Smooth muscle cell (in vitro differentiated cells): ENCODE measurements at regions not wholly inside any gene's neighbourhood (a gene's known extent, or its start where the extent isn't known, plus 50 kb on each side); places are given as distances from the start of the nearest gene placed in this dataset.

Experiments used
- DNase-seq: peaks from one replicate; lab custom pipeline; 2025; ENCODE audit not compliant: unreplicated experiment; lab: John Stamatoyannopoulos, UW
- H2AFZ ChIP-seq: fragments of 200-600 bp; sonication (generic); 2 replicates; pipeline ENCODE4 v1.6.0; 2016; ENCODE audit warnings: antibody characterized with exemption, low read depth, mild to moderate bottlenecking
- H3F3A ChIP-seq: fragments of 200-600 bp; sonication (generic); 2 replicates; pipeline ENCODE4 v1.6.0; 2017; ENCODE audit warnings: antibody characterized with exemption, low read depth
- H3K27ac ChIP-seq: fragments of 200-600 bp; sonication (generic); 2 replicates; pipeline ENCODE4 v1.5.1; 2016; ENCODE audit warnings: low read depth, mild to moderate bottlenecking
- H3K27me3 ChIP-seq: fragments of 200-600 bp; sonication (generic); 2 replicates; pipeline ENCODE4 v1.6.1; 2016; ENCODE audit warnings: low read depth, mild to moderate bottlenecking
- H3K36me3 ChIP-seq: fragments of 200-600 bp; sonication (generic); 2 replicates; pipeline ENCODE4 v1.5.1; 2016; ENCODE audit warnings: low read depth
- H3K4me1 ChIP-seq: fragments of 200-600 bp; sonication (generic); 2 replicates; pipeline ENCODE4 v1.5.1; 2016; ENCODE audit warnings: low read depth
- H3K4me2 ChIP-seq: fragments of 200-600 bp; sonication (generic); 2 replicates; pipeline ENCODE4 v1.6.0; 2016; ENCODE audit warnings: mild to moderate bottlenecking
- H3K4me3 ChIP-seq: fragments of 200-600 bp; sonication (generic); 2 replicates; pipeline ENCODE4 v1.5.1; 2016; ENCODE audit warnings: mild to moderate bottlenecking
- H3K79me2 ChIP-seq: fragments of 200-600 bp; sonication (generic); 2 replicates; pipeline ENCODE4 v1.6.0; 2016; ENCODE audit warnings: low read depth, mild to moderate bottlenecking
- H3K9ac ChIP-seq: fragments of 200-600 bp; sonication (generic); 2 replicates; pipeline ENCODE4 v1.6.0; 2016; ENCODE audit warnings: low read depth
- H3K9me3 ChIP-seq: fragments of 200-600 bp; sonication (generic); replicated peaks from 2 replicates; pipeline ENCODE4 v1.5.1; 2016; ENCODE audit warnings: low read depth
- H4K20me1 ChIP-seq: fragments of 200-600 bp; sonication (generic); 2 replicates; pipeline ENCODE4 v1.6.0; 2016; ENCODE audit warnings: low read depth
- WGBS: methylation state at CpG from one replicate; pipeline ENCODE4 v1.1.7; 2016; ENCODE audit warnings: low lambda C conversion rate; 5-methylcytosine and 5-hydroxymethylcytosine counted together
- TF ChIP-seq, protein P1 (sequence below): fragments of 200-600 bp; sonication (generic); IDR thresholded peaks from 2 replicates; pipeline ENCODE4 v1.5.1; 2017; ENCODE audit warnings: borderline replicate concordance, mild to moderate bottlenecking, antibody characterized with exemption; ENCODE audit not compliant: insufficient read depth, poor library complexity, severe bottlenecking

DNA sequence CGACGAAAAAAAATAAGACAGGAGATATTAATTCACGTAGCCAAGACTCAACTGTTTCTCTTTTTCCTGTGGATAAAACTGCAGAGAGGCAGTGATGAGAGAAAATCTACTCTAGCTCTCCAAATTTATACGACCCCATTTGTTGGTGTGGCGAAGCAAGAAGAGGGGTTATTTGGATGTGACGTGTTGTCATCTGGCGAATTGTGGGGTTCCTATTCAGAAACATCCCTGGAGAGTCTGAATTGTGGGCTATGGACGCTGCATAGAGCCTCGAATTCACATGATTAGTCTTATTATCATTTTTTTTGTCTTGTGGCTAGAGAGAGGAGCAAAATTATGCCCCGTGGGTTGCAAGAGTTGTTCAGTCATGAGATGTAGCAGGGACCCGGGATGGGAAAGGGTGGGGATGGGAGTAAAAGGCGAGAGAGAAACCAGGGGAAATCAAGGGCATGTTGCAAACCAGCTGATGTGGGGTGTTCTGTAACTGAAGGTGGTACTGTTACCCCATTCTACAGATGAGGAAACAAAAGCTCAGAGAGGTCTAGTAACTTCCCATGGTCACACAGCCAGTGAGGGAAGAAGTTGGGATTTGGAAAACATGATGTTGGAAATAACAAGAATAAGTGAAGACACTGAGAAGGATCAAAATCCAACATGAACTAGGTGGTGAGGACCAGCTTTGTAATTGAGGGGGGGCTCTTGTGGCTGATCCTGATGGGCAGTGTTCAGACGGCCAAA, 69.2 kb upstream of the SFMBT2 start:
- no peaks in the 10 kb centered on the region for H3F3A ChIP-seq
- H3K27ac ChIP-seq = no peak overlapping the region
- H3K27me3 ChIP-seq = no peaks in the 10 kb centered on the region
- no peaks in the 10 kb centered on the region for H3K36me3 ChIP-seq
- H3K9me3 ChIP-seq = no peaks in the 10 kb centered on the region
- no peak overlapping the region for H3K9ac ChIP-seq
- no peak overlapping the region for H2AFZ ChIP-seq
- TF ChIP-seq, protein P1, sequence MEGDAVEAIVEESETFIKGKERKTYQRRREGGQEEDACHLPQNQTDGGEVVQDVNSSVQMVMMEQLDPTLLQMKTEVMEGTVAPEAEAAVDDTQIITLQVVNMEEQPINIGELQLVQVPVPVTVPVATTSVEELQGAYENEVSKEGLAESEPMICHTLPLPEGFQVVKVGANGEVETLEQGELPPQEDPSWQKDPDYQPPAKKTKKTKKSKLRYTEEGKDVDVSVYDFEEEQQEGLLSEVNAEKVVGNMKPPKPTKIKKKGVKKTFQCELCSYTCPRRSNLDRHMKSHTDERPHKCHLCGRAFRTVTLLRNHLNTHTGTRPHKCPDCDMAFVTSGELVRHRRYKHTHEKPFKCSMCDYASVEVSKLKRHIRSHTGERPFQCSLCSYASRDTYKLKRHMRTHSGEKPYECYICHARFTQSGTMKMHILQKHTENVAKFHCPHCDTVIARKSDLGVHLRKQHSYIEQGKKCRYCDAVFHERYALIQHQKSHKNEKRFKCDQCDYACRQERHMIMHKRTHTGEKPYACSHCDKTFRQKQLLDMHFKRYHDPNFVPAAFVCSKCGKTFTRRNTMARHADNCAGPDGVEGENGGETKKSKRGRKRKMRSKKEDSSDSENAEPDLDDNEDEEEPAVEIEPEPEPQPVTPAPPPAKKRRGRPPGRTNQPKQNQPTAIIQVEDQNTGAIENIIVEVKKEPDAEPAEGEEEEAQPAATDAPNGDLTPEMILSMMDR = no peak
- no peaks in the 10 kb centered on the region for H3K79me2 ChIP-seq
- no peaks in the 10 kb centered on the region for H4K20me1 ChIP-seq
- no peak overlapping the region for H3K4me2 ChIP-seq
- no peak overlapping the region for H3K4me3 ChIP-seq
- 92% methylated on average over 13 of the region's 13 CpGs for WGBS
- DNase-seq = no peak
- H3K4me1 ChIP-seq = peaks cover 9% of the 10 kb centered on the region

DNA sequence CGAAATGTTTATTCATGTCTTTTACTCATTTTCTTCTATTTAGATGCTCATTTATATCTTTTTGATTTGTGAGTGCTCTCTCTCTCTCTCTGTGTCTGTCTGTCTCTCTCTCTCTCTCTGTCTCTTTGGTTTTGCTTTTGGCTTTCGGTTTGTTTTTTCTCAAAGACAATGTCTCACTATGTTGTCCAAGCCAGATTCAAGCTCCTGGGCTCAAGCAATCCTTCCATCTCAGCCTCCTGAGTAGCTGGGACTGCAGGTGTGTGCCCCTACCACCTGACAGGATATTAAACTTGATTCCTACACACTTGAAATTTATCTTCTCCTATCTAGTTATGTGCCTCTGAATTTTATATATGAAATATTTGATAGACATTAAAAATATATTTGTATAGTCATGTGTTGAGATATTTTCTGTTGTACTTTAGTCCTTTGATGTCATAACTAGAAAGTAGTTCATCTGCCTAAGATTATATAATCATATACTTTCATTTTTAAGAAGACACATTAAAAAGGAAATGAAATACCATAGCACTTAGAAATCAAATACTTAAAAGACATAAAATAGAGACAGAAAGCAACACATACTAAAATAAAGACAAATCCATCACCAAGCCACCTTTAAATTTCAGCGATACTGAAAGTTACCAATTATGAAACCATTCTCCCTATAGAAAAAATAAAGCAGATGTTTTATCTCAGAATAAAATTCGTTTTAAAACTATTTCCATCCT, 68.1 kb upstream of the SFMBT2 start:
- Histone ChIP-seq H3K4me2 (no peak overlapping the region), H3K4me1 (peaks cover 9% of the 10 kb centered on the region), H3K27ac (no peak overlapping the region), H4K20me1 (no peaks in the 10 kb centered on the region), H3K4me3 (no peak overlapping the region), H3K36me3 (no peaks in the 10 kb centered on the region), H2AFZ (no peak overlapping the region), H3K9me3 (no peaks in the 10 kb centered on the region), H3K27me3 (no peaks in the 10 kb centered on the region), H3K79me2 (no peaks in the 10 kb centered on the region), H3K9ac (no peak overlapping the region), H3F3A (no peaks in the 10 kb centered on the region)
- TF ChIP-seq, protein P1 = no peak
- 87% methylated on average over 4 of the region's 4 CpGs for WGBS
- no peak for DNase-seq

DNA sequence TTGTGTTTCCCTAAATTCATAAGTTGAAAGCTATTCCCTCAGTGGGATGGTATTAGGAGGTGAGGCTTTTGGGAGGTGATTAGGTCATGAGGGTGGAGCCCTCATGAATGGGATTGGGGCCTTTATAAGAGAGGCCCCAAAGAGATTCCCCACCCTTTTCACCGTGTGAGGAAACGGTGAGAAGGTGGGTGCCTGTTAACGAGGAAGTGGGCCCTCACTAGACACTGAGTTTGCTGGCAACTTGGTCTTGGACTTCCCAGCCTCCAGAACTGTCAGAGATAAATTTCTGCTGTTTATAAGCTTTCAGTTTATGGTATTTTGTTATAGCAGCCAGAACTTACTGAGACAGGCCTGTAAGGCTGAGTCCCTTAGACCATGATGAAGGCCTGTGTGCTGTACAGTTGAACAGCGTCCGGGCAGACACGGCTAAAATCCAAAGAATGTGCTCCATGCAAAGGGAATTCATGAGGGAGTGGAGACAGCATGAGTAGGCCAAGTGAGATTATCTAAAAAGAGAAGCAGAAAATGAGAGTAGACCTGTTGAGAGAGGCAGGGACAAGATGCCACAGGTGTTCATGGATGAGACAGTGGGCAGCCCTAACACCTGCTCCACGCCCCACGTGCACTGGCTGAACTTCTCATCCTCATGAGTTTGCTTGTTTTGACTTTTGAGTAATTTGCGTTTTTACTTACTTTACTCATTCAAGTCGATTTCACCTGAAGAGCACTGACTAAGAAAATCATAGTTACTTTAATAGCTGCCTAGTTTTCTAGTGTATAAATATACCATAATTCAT, 66.9 kb upstream of the SFMBT2 start:
- no peak overlapping the region for H3K4me2 ChIP-seq
- H3K79me2 ChIP-seq = no peaks in the 10 kb centered on the region
- H3K27me3 ChIP-seq = no peaks in the 10 kb centered on the region
- H3K9me3 ChIP-seq = no peaks in the 10 kb centered on the region
- H3K27ac ChIP-seq = no peak overlapping the region
- 93% methylated on average over 10 of the region's 10 CpGs for WGBS
- TF ChIP-seq, protein P1 = no peak
- no peaks in the 10 kb centered on the region for H3K36me3 ChIP-seq
- no peak overlapping the region for H3K9ac ChIP-seq
- DNase-seq = no peak
- no peak overlapping the region for H2AFZ ChIP-seq
- H3K4me3 ChIP-seq = no peak overlapping the region
- no peaks in the 10 kb centered on the region for H3F3A ChIP-seq
- H4K20me1 ChIP-seq = no peaks in the 10 kb centered on the region
- peaks cover 9% of the 10 kb centered on the region for H3K4me1 ChIP-seq
